ENCODE measurements at regions not wholly inside any gene's neighbourhood (a gene's known extent, or its start where the extent isn't known, plus 50 kb on each side); places are given as distances from the start of the nearest gene placed in this dataset.

DNA sequence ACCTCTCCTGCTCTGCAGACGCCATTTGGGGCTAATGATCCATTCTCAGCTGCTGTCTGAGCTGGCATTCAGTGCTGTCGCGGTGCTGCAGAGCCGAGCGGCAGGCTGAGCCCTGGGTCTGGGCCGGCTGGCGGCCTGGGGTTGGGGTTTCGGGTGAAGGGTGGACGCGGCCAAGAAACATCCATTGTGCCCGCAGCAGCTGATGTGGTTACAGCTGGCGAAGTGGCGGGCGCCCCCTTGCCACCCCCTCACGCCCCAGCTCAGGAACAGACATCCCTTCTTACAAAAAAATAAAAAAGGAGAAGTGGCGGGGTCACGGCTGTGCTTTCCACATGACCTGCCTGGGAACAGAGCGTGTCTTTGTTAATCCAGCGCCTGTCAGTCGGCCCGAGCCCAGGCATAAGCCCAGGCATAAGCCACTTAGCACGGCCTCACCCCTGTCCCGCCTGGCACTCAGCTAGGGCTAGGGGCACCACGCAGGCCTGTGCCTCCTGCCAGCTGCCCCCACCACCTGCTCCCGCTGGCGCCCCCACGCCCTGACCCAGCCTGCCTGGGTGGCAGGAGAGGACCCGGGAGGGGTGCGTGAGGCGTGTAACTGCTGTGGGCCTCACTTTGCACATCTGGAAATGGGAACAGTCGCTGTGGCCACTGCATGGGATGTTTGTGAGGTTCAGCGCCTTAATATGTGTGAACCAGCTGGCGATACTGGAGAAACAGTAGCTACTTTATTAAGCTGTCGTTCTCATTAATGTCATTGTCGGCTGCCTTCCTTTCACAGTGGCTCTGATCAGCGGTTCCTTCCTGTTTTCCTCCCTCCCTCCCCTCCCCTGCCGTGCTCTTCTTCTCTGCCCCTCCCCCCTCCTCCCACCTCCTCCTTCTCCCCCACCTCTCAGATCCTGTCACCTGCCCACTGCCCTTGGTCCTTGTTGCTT lies 197.7 kb upstream of the CIBAR2 start:
- DNase-seq (ENCODE audit: low spot score) = peak; percentile 96

DNA sequence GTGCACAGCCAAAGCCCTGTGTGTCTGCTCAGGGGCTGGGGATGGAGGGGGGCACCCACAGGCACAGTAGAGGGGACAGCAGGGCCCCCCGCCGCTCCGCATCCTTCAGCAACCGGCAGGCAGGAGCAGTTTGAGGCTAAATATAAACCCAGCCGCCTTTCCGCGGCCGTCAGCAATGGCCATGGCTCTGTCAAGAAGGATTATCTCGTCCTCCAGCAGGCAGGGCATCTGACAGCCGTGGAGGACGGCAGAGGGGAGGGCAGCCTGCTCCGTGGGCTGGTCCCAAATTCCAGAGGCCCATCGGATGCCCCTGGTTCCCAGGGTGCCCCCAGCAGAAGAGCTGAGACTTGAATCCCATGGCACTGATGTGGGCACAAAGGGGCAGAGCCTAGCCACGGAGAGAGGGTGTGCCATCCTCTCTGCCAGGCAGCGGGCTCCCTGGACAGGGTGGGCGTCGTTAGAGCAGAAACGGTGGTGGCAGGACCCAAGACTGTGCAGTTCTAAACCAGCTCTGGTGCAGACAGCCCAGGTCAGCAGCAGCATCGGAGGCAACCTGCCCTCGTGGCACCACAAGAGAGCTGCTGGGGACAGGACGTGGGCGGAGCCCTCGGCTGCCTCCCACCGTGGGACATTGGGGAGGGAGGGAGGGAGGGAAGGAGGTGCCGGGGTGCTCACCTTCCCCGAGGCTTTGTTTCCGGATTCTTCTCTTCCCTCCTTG lies 198.8 kb upstream of the CIBAR2 start:
- no peak for DNase-seq (ENCODE audit: low spot score)

DNA sequence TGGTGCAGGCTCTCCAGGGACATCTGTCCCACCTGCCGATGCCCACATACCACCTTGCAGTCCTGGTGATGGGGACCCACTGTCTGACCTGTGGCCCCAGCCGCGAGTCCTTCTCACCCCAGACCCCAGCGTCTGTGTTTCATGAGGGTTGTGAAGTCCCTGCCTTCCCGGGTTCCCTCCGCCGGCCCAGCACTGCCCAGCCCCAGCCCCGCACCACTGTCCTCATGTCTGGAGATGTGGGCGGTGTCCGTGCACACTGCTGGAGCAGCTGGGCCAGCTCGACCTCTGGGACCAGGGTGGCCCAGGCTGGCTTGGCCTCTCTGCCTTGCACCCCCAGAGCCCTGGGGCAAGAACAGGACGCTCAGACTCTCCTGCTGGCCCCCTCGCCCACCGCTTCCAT lies 199.5 kb upstream of the CIBAR2 start:
- DNase-seq (ENCODE audit: low spot score) = no peak

DNA sequence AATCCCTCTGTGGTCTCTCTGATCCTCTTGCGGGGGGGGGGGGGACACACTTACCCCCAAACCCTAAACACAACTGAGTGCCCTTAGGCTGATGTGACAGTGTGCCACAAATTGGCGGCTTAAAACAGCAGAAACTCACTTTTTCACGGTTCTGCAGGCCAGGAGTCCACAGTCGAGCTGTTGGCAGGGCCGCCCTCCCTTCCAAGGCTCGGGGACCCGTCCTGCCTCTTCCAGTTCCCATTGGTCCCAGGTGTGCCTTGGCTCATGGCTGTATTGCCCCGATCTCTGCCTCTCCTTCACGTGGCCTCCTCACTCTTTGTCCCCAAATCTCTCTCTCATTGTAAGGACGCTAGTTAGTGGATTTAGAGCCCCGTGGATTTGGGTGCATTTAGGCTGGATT lies 199.9 kb upstream of the CIBAR2 start:
- DNase-seq (ENCODE audit: low spot score) = no peak

DNA sequence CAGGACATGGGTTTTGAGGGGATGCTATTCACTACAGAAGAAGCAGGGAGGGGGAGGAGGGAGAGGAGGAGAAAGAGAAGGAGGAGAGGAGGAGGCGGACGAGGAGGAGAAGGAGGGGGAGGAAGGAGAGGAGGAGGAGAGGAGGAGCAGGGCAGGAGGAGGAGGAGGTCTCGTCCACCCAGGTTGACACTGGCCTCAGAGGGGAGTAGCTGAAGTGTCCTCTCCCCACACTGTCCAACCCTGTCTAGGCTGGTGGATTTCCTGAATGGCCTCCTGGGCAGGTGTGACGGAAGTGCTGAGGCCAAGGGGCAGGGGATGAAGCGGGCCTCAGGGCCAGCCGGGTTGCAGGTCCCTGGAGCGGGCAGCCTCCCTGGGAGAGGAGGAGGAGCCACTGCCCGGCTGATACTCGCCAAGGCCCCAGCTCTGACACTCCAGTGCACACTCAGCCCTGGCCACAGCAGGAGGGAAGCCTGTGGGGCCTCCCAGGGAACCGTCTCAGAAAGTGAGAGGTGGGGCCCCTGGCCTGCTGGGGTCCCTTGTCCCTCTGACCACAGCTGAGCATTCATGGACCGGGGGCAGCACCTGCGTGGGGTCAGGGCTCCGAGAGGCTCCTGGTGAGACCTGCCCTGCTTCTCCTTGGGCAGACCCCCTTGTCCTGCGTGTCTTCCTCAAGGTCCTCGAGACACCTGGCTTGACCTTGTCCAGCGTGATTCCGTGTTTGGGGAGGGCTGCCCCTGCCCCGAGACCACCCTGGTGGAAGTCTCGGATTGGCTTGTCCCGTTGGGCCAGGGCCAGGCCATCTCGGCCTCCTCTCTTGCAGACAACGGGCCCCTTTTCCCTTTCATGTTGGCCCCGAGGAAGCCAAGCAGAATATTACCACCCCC lies 200.6 kb upstream of the CIBAR2 start:
- DNase-seq (ENCODE audit: low spot score) = no peak

DNA sequence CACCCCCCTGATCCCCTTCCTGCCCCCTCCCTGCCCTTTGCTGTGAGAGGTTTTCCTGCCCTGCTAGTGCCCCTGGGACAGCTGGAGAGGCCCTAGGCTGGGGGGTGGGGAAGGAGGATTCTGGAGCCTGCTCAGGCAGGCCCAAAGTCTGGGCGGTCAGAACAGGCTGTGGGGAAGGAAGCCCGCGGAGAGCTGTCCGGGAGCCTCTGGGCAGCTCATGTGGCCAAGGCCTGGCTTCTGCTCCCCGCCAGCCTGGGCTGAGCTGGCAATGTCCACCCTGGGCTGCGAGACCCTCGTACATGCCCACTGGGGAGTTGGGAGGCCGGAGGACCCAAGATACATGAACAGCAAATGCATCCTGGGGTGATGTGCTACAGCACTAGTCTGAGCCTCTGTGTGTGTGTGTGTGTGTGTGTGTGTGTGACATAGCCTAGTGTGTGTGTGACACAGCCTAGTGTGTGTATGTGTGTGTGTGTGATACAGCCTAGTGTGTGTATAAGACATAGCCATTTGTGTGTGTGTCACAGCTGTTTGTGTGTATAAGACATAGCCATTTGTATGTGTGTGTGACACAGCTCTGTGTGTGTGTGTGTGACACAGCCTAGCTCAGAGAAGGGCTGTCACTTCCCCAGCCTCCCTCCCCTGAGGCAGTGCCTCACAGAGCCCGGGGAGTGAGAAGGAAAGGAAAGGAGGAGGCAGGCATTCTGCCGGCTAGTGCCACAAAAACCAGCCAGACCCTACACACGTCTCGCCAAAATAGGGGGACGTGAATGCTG lies 201.4 kb upstream of the CIBAR2 start:
- no peak for DNase-seq (ENCODE audit: low spot score)

DNA sequence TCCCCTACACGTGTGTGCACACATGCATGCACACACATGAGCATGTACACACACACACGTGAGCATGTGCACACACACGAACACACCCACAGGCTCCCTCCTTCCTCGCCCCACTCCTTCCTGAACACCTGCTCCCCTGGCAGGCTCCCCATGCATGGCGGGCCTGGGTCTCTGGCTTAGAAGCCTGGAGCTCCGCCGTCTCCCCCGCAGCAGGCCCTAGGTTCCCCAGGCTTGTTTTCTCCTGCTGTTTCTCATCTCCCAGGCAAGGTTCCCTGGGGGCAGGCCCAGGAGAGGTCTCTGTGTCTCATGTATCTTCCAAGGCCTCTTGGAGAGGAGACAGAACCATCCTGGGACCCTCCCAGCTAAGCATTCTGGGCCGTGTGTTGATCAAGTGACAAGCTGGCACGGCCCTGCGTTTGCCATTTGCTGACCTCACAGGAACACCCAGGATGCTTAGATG lies 202.3 kb upstream of the CIBAR2 start:
- DNase-seq (ENCODE audit: low spot score) = no peak

DNA sequence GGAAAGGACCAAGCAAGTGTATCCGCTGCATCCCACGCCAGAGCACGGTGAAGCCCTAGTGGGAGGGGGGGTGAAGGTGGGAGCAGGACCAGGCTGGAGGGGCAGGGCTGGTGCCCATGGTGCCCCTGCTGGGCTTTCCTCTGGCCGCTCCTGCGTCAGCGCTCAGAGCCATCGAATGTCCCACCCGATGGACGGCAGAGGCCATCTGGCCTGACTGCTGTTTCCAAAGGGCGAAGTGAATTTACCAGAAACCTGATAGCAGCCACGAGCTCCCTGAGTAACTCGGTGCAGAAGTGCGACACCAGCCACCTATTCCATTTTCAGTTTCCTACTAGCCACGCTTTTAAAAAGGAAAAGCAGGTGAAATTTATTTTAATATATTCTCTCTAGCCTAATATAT lies 203.6 kb upstream of the CIBAR2 start:
- no peak for DNase-seq (ENCODE audit: low spot score)

DNA sequence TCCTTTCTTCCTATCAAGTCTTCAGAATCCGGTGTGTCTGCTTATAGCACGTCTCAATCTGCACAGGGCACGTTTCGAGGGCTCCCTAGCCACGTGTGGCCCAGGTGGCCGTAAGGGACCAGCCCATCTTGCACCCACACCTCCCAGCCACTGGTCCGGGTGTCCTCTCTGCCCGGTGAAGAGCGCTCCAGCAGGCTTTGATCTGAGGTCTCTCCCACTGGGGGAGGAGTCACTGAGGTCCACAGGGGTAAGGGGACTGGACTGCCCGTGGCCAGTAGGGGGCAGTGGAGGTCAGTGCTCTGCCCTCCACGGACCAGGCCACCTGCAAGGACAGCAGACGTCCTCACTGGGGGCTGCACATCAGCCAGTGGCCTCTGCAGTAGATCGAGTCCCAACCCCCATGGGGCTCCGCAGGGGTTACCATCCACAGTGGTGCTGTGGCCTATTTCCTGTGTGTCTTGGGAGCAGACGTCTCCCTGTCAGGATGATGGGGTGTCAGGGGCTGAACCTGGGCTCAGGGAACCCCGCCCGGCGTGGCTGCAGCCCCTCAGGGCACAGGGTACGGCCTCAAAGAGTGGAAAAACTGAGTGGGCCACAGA lies 204.1 kb upstream of the CIBAR2 start:
- DNase-seq (ENCODE audit: low spot score) = peak; percentile 66

DNA sequence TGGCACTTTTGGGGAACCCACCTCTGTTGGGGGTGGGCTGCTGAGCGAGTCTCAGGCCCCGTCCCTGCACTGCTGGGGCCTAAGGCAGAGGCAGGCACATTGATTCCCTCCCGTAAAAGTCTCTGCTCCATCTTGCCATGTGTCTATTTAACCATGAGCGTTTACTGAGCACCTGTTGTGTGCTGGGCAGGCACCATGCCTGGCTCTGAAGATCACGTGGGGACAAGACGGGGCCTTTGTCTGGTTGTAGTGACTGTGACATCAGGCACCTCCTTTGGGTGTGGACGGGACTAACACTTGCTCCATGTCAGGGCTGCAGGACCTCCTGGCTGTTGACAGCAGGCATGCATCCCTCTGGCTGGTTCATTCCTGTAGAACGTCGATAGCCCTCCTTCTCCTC lies 204.7 kb upstream of the CIBAR2 start:
- no peak for DNase-seq (ENCODE audit: low spot score)

DNA sequence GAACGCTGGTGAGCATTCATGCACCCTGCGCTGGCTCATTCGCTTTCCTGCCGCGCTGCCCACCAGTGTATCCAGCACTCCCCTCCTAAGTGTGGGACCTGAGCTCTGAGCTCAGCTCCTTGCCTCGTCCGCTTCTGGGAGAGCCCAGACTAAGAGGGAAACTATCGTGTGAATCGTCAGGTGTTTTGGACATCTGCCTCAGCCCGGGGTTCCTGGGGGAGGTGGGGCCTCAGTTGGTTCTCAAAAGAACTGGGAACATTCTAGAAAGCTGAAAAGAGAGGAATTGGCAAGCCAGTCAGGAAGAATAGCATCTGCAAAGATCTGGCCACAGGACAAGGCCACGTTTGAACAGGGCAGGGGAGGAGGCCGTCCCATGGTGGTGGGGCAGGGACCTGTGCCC lies 205.4 kb upstream of the CIBAR2 start:
- no peak for DNase-seq (ENCODE audit: low spot score)

DNA sequence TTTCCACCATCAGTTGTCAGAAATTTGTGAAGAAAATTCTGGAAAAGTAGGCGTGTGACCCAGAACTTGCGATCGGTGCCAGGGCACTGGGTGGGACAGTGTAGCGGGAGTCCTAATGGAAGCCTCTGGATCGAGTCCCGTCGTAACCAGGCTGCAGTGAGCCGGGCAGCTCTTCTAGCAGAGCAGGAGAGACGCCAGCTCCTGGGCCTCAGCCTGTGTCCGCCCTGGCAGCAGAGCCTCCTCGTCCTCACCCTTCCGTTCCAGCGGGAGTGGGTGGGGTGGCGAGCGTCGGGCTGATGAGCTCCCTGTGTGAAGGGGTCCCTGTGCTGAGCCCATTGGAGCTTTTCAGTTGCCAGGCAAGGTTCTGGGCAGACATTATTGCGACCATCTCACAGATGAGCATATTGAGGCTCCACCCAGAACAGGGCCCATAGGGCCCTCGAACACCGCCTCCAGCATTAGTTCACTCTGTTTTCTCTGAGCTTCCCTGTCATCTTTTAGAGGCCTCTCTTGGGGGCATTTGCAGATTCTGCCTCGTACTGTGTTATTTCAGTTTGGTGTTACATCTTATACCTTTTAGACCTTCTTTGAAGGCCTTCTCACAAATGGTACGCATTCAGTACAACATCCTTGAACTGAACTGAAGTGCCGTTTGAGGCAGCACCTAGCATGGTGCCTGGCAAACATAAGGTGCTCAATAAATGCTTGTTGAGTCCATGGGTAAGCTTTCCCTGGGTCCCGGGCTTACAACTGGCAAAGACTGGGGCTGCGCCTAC lies 207.1 kb upstream of the CIBAR2 start:
- no peak for DNase-seq (ENCODE audit: low spot score)

DNA sequence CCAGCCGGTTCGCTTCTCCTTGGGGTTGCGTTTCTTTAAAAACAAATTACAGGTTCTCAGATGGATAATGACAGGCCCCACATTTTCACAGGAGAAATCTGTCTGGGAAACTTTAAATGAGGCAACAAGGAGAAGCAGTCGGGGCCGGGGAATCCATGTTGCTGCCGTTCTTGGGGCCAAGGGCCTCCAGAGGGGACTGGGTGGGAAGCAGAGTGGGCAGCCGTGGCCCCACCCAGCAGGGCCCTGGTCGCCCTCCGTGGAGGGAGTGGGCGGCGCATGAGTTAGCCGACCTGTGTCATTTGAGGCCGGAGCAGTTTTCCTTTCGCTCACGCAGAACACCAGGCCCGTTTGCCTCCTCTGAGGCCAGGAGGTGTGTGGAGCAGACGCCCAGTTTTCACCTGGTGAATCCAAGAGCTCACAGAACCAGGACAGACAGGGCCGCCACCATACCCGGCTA lies 207.7 kb upstream of the CIBAR2 start:
- no peak for DNase-seq (ENCODE audit: low spot score)

DNA sequence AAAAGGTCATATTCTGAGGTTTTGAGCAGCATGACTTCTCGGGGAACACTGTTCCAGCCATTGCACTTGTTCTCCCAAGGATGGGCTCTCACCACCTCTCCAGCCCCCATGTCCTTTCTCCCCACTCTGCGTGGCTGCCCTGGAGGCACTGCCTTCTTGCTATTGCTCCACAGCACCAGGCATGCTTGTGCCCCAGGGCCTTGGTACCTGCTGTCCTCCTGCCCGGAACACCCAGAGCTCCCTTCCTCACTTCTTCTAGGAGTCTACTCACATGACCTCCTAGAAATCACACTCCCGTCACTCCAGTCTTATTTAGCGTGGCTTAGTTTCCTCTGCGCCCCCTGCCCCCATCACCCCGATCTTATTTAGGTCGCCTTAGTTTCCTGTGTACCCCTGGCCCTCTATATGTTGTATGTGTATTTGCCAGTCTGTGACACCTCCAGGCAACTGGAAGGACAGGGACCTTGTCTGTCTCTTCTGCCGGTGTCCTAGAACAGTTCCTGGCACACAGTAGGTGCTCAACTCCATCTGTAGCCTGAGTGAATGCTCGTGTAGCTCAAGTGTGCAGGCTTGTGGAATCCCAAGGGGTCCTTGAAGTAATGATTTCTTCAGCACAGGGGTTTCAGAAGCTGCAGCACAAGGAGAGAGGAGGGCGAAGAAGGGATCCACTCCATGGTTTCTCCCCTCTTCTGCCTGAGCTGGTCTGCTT lies 208.6 kb upstream of the CIBAR2 start:
- DNase-seq (ENCODE audit: low spot score) = no peak

DNA sequence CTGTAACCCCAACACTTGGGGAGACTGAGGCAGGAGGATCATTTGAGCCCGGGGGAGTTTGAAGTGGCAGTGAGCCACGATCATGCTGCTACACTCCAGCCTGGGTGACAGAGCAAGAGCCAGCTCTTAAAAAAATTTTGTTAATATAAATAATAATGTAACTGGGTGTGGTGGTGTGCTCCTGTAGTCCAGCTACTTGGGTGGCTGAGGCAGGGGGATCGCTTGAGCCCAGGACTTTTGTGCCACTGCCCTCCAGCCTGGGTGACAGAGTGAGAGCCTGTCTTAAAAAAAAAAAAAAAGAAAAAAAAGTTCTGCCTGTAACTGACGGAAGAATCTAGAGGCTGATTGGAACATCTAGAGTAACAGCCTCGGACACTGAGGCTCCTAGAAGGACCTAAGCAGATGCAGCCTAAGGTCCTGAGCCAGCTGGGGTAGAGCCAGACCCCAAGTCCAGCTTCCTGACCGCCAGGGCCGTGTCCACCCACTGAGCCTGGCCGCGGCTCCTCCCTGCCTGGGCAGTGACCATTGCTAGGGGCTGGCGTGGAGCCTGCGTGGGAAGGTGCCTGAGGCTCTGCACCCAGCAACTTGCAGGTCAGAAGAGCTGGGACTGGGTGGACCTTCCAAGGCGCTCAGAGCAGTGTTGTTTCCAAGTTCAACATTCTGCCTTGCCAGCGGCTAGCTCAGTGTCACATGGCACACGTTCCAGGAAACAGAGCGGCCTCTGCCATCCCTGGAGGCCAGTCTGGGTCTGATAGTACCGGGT lies 209.4 kb upstream of the CIBAR2 start:
- DNase-seq (ENCODE audit: low spot score) = peak; percentile 91

DNA sequence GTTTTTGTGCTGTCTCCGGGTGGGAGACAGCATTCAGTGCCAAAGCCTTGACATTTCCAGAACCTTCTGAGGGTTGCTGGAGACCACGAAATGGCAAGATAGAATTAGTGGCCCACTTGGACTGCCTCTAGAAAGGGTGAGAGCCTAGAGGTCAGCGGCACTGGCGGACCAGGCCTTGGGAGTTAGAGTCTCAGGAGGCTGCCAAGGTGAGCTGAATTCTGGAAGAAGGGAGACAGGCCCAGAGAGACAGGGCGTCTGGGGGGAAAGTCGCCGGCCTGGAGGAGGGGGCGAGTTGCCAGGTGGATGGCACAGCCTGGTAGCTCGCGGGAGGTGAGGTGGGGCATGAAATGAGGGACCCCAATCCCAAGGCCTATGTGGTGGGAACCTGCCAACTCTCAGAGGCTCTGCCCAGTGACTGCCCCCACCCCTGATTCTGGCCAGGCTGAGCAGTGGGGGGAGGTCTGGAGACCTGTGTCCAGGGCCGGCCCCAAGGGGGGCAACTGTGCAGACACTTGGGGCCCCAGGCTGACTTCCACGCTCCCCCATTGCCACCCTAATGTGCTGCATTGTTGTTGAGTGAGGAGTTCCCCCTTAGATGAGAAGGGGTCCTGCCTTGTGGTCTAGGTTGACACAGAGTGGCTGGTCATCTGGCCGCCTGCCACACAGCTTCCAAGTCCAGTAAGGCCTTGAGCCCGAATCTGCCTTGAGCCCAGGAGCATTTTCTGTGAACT lies 211.1 kb upstream of the CIBAR2 start:
- no peak for DNase-seq (ENCODE audit: low spot score)

DNA sequence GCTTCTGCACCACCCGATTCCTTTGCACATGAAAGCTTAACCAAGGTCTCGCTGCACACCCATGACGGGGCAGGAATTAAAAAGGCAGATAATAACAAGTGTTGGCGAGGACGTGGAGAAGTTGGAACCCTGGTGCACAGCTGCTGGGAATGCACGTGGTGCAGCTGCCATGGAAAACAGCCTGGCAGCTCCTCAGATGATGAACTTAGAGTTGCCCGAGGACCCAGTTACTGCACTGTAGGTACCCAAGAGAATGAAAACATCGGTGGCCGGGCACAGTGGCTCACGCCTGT lies 211.6 kb upstream of the CIBAR2 start:
- no peak for DNase-seq (ENCODE audit: low spot score)

DNA sequence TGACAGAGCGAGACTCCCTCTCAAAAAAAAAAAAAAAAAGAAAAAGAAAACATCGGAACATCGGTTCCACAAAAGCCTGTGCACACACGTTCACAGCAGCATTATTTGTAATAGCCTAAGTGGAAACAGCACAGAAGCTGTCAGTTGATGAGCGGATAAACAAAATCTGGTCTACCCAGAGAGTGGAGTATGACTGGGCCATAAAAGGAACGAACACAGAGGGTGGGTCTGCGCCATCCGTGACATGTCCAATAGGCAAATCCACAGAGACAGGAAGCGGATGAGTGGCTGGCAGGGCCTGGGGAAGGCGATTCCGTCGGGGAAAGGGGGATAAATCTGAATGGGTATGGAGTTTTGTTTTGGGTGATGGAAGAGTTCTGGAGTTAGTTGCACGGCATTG lies 212.2 kb upstream of the CIBAR2 start:
- no peak for DNase-seq (ENCODE audit: low spot score)
